BLaER1 treated with 17β-estradiol and CSF1 and Interleukin-3, amounts not matched to agents 10 nM and 100 nM (cell line): ENCODE measurements at regions not wholly inside any gene's neighbourhood (a gene's known extent, or its start where the extent isn't known, plus 50 kb on each side); places are given as distances from the start of the nearest gene placed in this dataset.

ENCODE experiments used
- H3K27ac ChIP-seq, 11 experiments: shearing (Covaris generic); formaldehyde crosslinking; 2 replicates each; pipeline ENCODE4 v1.8.1; 2022
- H3K27me3 ChIP-seq, 11 experiments: shearing (Covaris generic); formaldehyde crosslinking; 2 replicates each; pipeline ENCODE4 v1.8.1; 2022
- H3K36me3 ChIP-seq, 11 experiments: shearing (Covaris generic); formaldehyde crosslinking; 2 replicates each; pipeline ENCODE4 v1.8.1; 2022
- H3K4me1 ChIP-seq, 10 experiments: shearing (Covaris generic); formaldehyde crosslinking; 2 replicates each; pipeline ENCODE4 v1.8.1; 2022
- H3K4me2 ChIP-seq, 11 experiments: shearing (Covaris generic); formaldehyde crosslinking; 2 replicates each; pipeline ENCODE4 v1.8.1; 2022
- H3K4me3 ChIP-seq, 10 experiments: shearing (Covaris generic); formaldehyde crosslinking; 2 replicates each; pipeline ENCODE4 v1.8.1; 2022
- H3K9ac ChIP-seq, 11 experiments: shearing (Covaris generic); formaldehyde crosslinking; 2 replicates each; pipeline ENCODE4 v1.8.1; 2022
- H3K9me3 ChIP-seq, 11 experiments: shearing (Covaris generic); formaldehyde crosslinking; replicated peaks in 1 of 11; 2 replicates each; pipeline ENCODE4 v1.8.1; 2022
- H4K20me1 ChIP-seq, 11 experiments: shearing (Covaris generic); formaldehyde crosslinking; 2 replicates each; pipeline ENCODE4 v1.8.1; 2022
- Cebpa-rat ChIP-seq, 11 experiments: shearing (Covaris generic); IDR thresholded peaks; 2 replicates each; pipeline ENCODE4 v1.8.1; 2022

DNA sequence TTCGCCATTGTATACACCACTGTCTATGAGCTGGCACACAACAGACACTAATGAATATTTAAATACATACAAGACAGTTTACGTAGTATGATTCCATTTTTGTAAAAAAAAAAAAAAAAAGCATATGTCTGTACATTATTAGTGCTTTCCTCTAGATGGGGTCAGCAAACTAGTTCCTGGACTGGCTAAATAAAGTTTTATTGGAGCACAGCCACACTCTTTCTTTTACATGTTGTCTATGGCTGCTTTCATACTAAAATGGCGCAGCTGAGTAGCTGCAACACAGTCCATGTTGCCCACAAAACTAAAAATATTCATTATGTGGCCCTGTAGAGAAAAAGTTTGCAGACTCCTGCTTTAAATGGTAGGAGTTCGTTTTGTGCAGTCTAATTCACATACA, 70.7 kb upstream of the FRMD4B start:
- peaks cover 13 to 41% (median 26%) of the 10 kb centered on the region in 11 experiments; a peak in 21 of 22 replicates for H3K9me3 ChIP-seq
- H3K4me1 ChIP-seq = peaks cover 15 to 27% (median 22%) of the 10 kb centered on the region in 10 experiments
- H3K4me2 ChIP-seq = no peak overlapping the region
- H4K20me1 ChIP-seq = peaks cover 0 to 9% (median 0%) of the 10 kb centered on the region in 11 experiments; a peak in 2 of 22 replicates
- H3K9ac ChIP-seq = no peak overlapping the region
- no peak for TF ChIP-seq Cebpa-rat (IDR thresholded peaks at IDR 0.05)
- H3K27me3 ChIP-seq = no peaks in the 10 kb centered on the region
- no peak overlapping the region for H3K4me3 ChIP-seq
- H3K36me3 ChIP-seq = 0 out of 22 replicates have a peak, but pooled peaks cover 0 to 4% (median 0%) of the 10 kb centered on the region in 11 experiments
- no peak overlapping the region for H3K27ac ChIP-seq

DNA sequence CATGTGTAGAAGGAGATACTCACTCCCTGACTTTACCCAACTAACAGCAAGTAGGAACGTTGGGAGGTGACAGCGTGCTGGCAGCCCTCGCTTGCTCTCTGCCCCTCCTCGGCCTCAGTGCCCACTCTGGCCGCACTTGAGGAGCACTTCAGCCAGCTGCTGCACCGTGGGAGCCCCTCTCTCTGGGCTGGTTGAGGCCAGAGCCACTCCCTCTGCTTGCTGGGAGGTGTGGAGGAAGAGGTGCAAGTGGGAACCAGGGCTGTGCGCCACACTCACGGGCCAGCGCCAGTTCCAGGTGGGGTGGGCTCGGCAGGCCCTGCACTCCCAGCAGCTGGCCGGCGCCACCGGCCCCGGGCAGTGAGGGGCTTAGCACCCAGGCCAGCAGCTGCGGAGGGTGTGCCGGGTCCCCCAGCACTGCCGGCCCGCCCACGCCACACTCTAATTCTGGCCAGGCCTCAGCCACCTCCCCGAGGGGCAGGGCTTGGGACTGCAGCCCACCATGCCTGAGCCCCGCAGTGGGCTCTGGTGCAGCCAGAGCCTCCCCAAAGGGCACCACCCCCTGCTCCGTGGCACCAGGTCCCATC, 68.4 kb upstream of the FRMD4B start:
- peaks cover 0 to 15% (median 0%) of the 10 kb centered on the region in 11 experiments; a peak in 2 of 22 replicates for H4K20me1 ChIP-seq
- H3K36me3 ChIP-seq = 0 out of 22 replicates have a peak, but pooled peaks cover 0 to 4% (median 0%) of the 10 kb centered on the region in 11 experiments
- peaks cover 12 to 17% (median 17%) of the 10 kb centered on the region in 10 experiments for H3K4me1 ChIP-seq
- H3K4me2 ChIP-seq = no peak overlapping the region
- no peak overlapping the region for H3K9ac ChIP-seq
- TF ChIP-seq Cebpa-rat (IDR thresholded peaks at IDR 0.05) = no peak
- no peak overlapping the region for H3K27ac ChIP-seq
- H3K4me3 ChIP-seq = no peak overlapping the region
- H3K27me3 ChIP-seq = no peaks in the 10 kb centered on the region
- H3K9me3 ChIP-seq = peaks cover 13 to 41% (median 26%) of the 10 kb centered on the region in 11 experiments; a peak in 21 of 22 replicates

DNA sequence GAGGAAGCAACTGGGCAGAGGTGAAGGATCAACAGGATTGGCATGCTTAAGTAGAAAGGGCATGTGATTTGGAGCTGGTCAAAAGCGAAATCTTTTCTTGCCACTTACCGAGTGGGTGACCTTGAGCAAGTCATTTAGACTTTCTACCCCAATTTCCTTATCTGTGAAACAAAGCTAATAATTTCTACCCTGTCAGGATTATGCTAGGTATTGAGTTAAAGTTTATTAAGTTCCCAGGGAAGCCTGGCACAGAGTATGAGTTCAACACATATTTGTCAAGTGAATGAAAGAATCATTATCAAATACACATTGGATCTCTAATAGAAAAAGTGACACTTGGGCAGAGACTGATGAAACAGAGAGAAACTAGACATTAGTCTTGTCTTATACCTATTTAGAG, 66.4 kb upstream of the FRMD4B start:
- Histone ChIP-seq H3K9me3 (peaks cover 13 to 34% (median 20%) of the 10 kb centered on the region in 11 experiments; a peak in 21 of 22 replicates), H3K27ac (no peak overlapping the region), H3K4me3 (no peak overlapping the region), H3K27me3 (no peaks in the 10 kb centered on the region), H3K4me2 (no peak overlapping the region), H4K20me1 (peaks cover 0 to 15% (median 0%) of the 10 kb centered on the region in 11 experiments; a peak in 2 of 22 replicates), H3K36me3 (0 out of 22 replicates have a peak, but pooled peaks cover 0 to 4% (median 0%) of the 10 kb centered on the region in 11 experiments), H3K4me1 (no peaks in the 10 kb centered on the region), H3K9ac (no peak overlapping the region)
- TF ChIP-seq Cebpa-rat (IDR thresholded peaks at IDR 0.05) = no peak

DNA sequence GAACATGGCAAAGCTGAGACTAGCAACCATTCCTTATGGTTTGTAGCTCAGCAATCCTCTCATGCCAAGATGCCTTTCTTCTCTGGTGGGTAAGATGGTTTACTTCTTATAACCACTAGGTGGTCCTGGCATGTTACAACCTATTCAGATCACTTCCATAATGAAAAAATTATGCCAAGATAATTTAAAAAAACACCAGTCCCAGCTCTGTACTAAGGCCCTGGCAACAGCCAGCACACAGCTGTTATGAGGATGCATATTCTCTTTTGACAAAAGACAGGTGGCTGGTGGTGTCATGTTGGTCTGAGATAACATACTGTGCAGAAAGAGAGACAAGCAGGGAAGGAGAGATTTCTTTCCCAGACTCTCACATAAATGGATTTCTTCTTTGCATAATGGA, 65.7 kb upstream of the FRMD4B start:
- Histone ChIP-seq H3K9ac (no peak overlapping the region), H3K4me2 (no peak overlapping the region), H3K4me1 (no peaks in the 10 kb centered on the region), H3K36me3 (0 out of 22 replicates have a peak, but pooled peaks cover 0 to 4% (median 0%) of the 10 kb centered on the region in 11 experiments), H4K20me1 (peaks cover 0 to 15% (median 0%) of the 10 kb centered on the region in 11 experiments; a peak in 2 of 22 replicates), H3K4me3 (no peak overlapping the region), H3K27me3 (no peaks in the 10 kb centered on the region), H3K9me3 (peaks cover 13 to 27% (median 20%) of the 10 kb centered on the region in 11 experiments; a peak in 21 of 22 replicates), H3K27ac (no peak overlapping the region)
- no peak for TF ChIP-seq Cebpa-rat (IDR thresholded peaks at IDR 0.05)

DNA sequence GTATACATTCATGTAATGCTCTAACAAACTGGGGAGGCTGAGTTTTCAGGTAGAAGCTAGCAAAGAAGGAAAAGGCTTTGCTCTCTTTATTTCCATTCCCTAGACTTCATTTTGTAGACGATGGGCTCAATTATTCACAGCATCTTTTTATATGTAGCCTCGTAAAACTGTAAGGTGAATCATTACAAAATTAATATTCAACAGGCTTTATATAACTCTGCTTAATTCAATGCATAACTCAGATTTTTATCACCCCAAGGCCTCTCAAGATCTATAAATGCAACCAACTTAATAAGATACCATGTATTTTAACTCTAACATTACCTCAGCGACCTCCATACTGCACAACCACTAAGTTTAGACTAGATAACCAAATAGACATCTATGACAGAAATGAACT, 63.0 kb upstream of the FRMD4B start:
- no peaks in the 10 kb centered on the region for H3K4me1 ChIP-seq
- TF ChIP-seq Cebpa-rat (IDR thresholded peaks at IDR 0.05) = no peak
- H3K27ac ChIP-seq = no peak overlapping the region

DNA sequence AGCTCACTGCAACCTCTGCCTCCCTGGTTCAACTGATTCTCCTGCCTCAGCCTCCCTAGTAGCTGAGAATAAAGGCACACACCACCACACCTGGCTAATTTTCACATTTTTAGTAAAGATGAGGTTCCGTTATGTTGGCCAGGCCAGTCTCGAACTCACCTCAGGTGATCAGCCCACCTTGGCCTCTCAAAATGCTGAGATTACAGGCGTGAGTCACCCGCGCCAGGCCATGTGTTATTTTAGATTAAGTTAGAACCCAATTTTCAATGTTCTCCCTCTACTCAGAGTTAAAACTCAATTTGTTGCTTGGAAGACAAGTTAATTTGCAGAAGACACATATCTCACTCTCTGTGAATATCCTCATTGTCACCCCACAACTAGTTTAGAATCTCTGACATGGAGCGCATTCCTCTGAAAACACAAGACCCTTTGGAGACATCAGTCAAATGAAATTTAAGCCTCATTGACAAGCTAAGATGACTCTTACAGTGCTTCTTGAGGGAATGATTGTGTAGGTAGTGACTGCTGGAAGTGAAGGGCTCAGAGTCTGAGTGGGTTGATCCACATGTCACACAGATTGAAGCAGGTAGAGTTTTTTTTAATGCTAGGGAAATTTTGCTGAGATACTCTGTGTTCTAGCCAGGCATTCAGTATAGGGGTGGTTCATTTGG, 60.6 kb upstream of the FRMD4B start:
- Histone ChIP-seq H3K27me3 (no peaks in the 10 kb centered on the region), H3K9ac (no peak overlapping the region), H3K4me1 (peaks cover 0 to 4% (median 0%) of the 10 kb centered on the region in 10 experiments; a peak in 4 of 20 replicates), H3K36me3 (no peaks in the 10 kb centered on the region), H3K4me3 (no peak overlapping the region), H3K9me3 (peaks cover 13 to 27% (median 16%) of the 10 kb centered on the region in 11 experiments; a peak in 20 of 22 replicates), H3K27ac (no peak overlapping the region), H3K4me2 (no peak overlapping the region), H4K20me1 (peaks cover 0 to 5% (median 0%) of the 10 kb centered on the region in 11 experiments; a peak in 2 of 22 replicates)
- TF ChIP-seq Cebpa-rat (IDR thresholded peaks at IDR 0.05) = no peak

More for the DNA sequence above, 63.0 kb upstream of the FRMD4B start:
- H4K20me1 ChIP-seq = peaks cover 0 to 15% (median 0%) of the 10 kb centered on the region in 11 experiments; a peak in 2 of 22 replicates
- no peaks in the 10 kb centered on the region for H3K36me3 ChIP-seq
- H3K4me2 ChIP-seq = no peak overlapping the region
- H3K9ac ChIP-seq = no peak overlapping the region
- H3K27me3 ChIP-seq = no peaks in the 10 kb centered on the region
- H3K9me3 ChIP-seq = peaks cover 4 to 16% (median 8%) of the 10 kb centered on the region in 11 experiments; a peak in 20 of 22 replicates
- no peak overlapping the region for H3K4me3 ChIP-seq

DNA sequence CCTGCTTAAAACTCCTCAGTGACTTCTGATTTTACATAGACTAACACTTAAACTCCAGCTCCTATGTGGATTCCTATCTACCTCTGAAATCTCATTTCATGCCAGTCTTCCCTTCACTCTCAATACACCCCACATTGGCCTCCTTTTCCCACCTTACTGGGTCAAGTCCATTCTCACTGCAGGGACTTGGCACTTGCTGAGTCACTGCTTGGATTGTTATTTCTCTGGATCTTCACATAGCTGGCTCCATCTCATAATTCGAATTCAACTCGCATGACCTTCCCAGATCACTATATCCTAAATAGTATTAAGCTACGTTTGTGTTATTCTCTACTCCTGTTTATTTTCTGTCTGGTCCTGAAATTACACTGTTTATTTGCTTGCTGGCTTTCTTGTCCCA, 59.6 kb upstream of the FRMD4B start:
- TF ChIP-seq Cebpa-rat (IDR thresholded peaks at IDR 0.05) = no peak
- no peak overlapping the region for H3K4me3 ChIP-seq

DNA sequence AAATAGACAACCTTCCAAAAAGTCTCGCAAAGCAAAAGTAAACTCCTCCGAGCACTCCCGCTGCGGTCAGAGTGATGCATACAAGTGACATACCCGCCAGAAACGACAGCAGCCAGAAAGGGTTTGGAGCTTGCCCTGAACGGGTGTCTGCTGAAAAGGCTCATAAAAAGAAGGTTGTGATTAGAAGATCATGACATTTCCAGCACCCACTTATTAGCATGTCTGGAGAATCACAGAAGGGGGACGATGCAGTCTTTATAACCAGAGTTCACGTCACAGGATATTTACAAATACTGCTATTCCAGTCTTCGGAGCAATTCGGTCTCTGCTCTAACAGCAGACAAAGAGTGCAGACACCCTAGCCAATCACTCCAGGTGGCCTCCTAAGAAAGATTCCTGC, 59.1 kb upstream of the FRMD4B start:
- Histone ChIP-seq H3K4me3 (no peak overlapping the region), H3K9me3 (peaks cover 13 to 27% (median 16%) of the 10 kb centered on the region in 11 experiments; a peak in 20 of 22 replicates), H3K4me2 (no peak overlapping the region), H3K9ac (no peak overlapping the region), H3K36me3 (no peaks in the 10 kb centered on the region), H3K27ac (no peak overlapping the region), H4K20me1 (no peaks in the 10 kb centered on the region; a peak in 1 of 22 replicates), H3K4me1 (peaks cover 0 to 15% (median under 1%) of the 10 kb centered on the region in 10 experiments; a peak in 8 of 20 replicates), H3K27me3 (no peaks in the 10 kb centered on the region)
- TF ChIP-seq Cebpa-rat (IDR thresholded peaks at IDR 0.05) = no peak

More for the DNA sequence above, 59.6 kb upstream of the FRMD4B start:
- H3K27me3 ChIP-seq = no peaks in the 10 kb centered on the region
- no peaks in the 10 kb centered on the region; a peak in 1 of 22 replicates for H4K20me1 ChIP-seq
- no peak overlapping the region for H3K27ac ChIP-seq
- H3K9ac ChIP-seq = no peak overlapping the region
- no peaks in the 10 kb centered on the region for H3K36me3 ChIP-seq
- peaks cover 0 to 14% (median 0%) of the 10 kb centered on the region in 10 experiments; a peak in 7 of 20 replicates for H3K4me1 ChIP-seq
- peaks cover 13 to 27% (median 16%) of the 10 kb centered on the region in 11 experiments; a peak in 20 of 22 replicates for H3K9me3 ChIP-seq
- no peak overlapping the region for H3K4me2 ChIP-seq

DNA sequence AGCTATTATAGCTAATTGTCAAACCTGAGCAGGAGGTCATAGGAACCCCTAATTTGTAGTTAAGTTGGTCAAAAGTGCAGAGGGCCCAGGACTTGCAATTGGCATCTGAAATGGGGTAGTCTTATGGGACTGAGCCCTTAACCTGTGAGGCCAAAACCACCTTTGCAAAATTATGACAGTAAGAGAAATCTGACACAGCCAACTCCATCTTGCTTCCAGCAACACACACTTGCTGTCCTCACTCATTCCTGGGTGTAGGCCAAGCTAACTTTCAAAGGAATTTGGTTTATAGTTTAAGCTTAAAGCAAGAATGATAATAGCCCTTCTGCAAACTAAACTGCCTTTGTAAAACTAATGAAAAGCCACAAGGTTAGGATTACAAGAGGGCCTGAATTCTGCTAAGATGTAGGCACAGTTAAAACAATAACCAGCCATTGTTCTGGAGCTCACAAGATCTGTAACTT, 57.6 kb upstream of the FRMD4B start:
- Histone ChIP-seq H3K9me3 (peaks cover 13 to 27% (median 16%) of the 10 kb centered on the region in 11 experiments; a peak in 20 of 22 replicates), H3K36me3 (no peaks in the 10 kb centered on the region), H3K4me2 (no peak overlapping the region), H4K20me1 (no peaks in the 10 kb centered on the region; a peak in 3 of 22 replicates), H3K4me1 (peaks cover 0 to 15% (median 6%) of the 10 kb centered on the region in 10 experiments; a peak in 10 of 20 replicates), H3K4me3 (no peak overlapping the region), H3K27me3 (no peaks in the 10 kb centered on the region), H3K9ac (no peak overlapping the region), H3K27ac (no peak overlapping the region)
- no peak for TF ChIP-seq Cebpa-rat (IDR thresholded peaks at IDR 0.05)
